ENCODE measurements at regions not wholly inside any gene's neighbourhood (a gene's known extent, or its start where the extent isn't known, plus 50 kb on each side); places are given as distances from the start of the nearest gene placed in this dataset.
"Not testable (repeated sequence)": the region's sequence is repeated elsewhere in the genome, so short reads cannot be mapped to it uniquely, and the experiment has no call there.

DNA sequence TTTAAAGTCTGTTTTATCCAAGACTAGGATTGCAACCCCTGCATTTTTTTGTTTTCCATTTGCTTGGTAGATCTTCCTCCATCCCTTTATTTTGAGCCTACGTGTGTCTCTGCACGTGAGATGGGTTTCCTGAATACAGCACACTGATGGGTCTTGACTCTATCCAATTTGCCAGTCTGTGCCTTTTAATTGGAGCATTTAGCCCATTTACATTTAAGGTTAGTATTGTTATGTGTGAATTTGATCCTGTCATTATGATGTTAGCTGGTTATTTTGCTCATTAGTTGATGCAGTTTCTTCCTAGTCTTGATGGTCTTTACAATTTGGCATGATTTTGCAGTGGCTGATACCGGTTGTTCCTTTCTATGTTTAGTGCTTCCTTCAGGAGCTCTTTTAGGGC lies 117.3 kb downstream of the MDH1 start:
- DNase-seq; intact Hi-C loops (cut with micrococcal nuclease); H3K36me3 Mint-ChIP-seq (ENCODE audit: low read depth); H3K4me3 Mint-ChIP-seq; H3K4me1 Mint-ChIP-seq; H3K27ac Mint-ChIP-seq: not testable (repeated sequence)
- peaks cover 13% of the 10 kb centered on the region for H3K27me3 Mint-ChIP-seq
- H3K9me3 Mint-ChIP-seq = peaks cover 11% of the 10 kb centered on the region

DNA sequence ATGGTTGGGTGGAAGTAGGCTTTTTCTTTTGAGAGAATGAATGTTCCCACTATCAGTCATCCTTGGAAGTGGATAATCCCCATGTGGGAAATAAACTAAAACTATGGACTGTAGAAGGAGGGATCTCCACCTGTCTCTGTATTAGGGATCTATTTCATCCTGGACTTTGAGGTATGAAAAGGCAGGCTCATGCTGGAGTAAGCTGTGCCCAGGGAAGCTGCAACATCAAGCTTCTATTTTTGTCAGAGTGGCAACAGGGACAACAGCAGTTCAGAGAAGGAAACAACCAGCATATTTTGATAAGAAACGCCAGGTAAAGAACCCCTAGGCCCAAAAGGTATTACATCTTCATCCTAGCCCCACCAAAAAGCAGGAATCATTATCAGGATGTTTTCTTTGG lies 122.0 kb downstream of the MDH1 start:
- Mint-ChIP-seq H3K9me3 (no peaks in the 10 kb centered on the region), H3K4me1 (no peaks in the 10 kb centered on the region), H3K27me3 (peaks cover 3% of the 10 kb centered on the region), H3K36me3 (ENCODE audit: low read depth) (no peaks in the 10 kb centered on the region), H3K27ac (no peak overlapping the region), H3K4me3 (no peak overlapping the region)
- no peak for DNase-seq
- intact Hi-C loops (cut with micrococcal nuclease) = no loop called here

DNA sequence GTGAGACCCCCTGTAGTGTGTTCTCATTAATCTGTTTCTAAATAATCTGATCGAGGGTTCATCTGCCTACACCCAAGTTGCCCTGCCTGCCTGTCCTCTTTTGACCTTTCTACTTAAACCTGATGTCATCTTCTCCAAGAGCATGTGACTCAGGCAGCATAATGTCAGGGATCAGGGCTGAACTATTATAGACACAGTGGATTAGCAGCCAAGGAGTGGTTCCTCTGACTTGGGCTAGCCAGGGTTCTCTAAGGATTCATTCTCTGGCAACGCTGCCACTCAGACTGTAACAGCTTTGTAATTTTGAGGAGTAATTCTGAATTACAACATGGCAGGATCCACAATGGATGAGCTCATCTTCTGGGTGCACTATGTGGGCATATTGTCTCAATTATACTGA lies 124.0 kb downstream of the MDH1 start:
- DNase-seq = no peak
- intact Hi-C loops (cut with micrococcal nuclease) = no loop called here
- H3K27ac Mint-ChIP-seq = no peak overlapping the region
- peaks cover 5% of the 10 kb centered on the region for H3K27me3 Mint-ChIP-seq
- H3K36me3 Mint-ChIP-seq (ENCODE audit: low read depth) = no peaks in the 10 kb centered on the region
- no peaks in the 10 kb centered on the region for H3K4me1 Mint-ChIP-seq
- peaks cover 3% of the 10 kb centered on the region for H3K9me3 Mint-ChIP-seq
- no peak overlapping the region for H3K4me3 Mint-ChIP-seq

DNA sequence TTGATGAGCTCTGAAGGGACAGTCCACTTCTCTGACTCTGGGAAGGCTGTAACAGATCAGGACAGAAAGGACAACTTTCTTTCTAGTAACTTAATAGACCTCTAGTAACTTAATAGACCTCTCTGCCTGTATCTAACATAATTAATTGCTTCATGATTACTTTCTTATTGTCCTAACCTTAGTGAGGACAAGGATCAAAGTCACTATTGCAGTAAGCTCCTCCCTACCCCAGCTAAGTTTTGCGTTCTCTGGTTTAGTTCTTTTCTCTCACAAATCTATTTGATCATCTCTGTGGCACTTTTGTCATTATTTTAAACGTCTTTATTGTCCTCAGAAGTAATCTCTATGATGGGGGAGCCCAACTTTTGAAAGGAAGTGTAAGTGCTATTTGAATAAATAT lies 125.5 kb upstream of the UGP2 start:
- Mint-ChIP-seq H3K36me3 (ENCODE audit: low read depth) (no peaks in the 10 kb centered on the region), H3K9me3 (peaks cover 3% of the 10 kb centered on the region), H3K27me3 (peaks cover 10% of the 10 kb centered on the region), H3K27ac (no peak overlapping the region), H3K4me3 (no peak overlapping the region), H3K4me1 (no peaks in the 10 kb centered on the region)
- intact Hi-C loops (cut with micrococcal nuclease) = no loop called here
- no peak for DNase-seq

DNA sequence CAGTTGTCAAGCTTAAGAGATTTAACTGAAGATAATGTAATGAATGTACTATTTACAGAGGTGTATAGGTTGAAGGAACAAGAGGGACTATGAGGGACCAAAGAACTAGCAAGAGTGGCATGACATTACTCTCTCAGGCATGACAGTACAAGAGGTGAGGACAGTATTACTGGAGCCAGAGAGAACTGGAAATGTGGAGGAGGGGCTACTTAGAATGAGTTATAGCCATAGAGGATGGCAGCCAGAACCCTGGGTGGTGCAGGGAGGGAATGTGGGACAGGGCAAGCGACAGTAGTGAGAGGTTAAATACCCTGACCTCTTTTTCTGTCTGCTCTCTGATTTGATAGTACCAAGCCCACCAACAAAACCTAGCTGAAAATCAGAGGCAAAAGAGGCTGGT lies 122.6 kb upstream of the UGP2 start:
- Mint-ChIP-seq H3K4me3 (no peak overlapping the region), H3K27me3 (peaks cover 14% of the 10 kb centered on the region), H3K9me3 (peaks cover 3% of the 10 kb centered on the region), H3K4me1 (no peaks in the 10 kb centered on the region), H3K36me3 (ENCODE audit: low read depth) (no peaks in the 10 kb centered on the region), H3K27ac (no peak overlapping the region)
- intact Hi-C loops (cut with micrococcal nuclease) = no loop called here
- no peak for DNase-seq

DNA sequence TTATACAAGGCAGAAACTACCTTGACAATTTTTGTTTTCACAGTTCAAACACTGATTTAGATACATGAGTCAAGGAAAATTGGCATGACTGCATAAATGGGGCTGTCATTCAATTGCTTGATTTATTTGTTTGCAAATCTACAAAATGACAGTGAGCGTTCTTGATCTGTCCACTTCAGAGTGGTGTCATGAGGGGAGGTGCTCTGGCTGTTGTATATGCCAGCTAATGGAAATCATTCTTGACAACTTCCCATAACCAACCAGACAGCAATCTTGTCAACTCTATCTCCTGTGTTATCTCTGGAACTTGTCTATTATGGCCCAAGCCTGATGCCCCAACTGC lies 120.6 kb upstream of the UGP2 start:
- H3K27me3 Mint-ChIP-seq = peaks cover 14% of the 10 kb centered on the region
- H3K9me3 Mint-ChIP-seq = peaks cover 3% of the 10 kb centered on the region
- no peak overlapping the region for H3K4me3 Mint-ChIP-seq
- intact Hi-C loops (cut with micrococcal nuclease) = no loop called here
- no peaks in the 10 kb centered on the region for H3K4me1 Mint-ChIP-seq
- H3K27ac Mint-ChIP-seq = no peak overlapping the region
- H3K36me3 Mint-ChIP-seq (ENCODE audit: low read depth) = no peaks in the 10 kb centered on the region
- DNase-seq = no peak

DNA sequence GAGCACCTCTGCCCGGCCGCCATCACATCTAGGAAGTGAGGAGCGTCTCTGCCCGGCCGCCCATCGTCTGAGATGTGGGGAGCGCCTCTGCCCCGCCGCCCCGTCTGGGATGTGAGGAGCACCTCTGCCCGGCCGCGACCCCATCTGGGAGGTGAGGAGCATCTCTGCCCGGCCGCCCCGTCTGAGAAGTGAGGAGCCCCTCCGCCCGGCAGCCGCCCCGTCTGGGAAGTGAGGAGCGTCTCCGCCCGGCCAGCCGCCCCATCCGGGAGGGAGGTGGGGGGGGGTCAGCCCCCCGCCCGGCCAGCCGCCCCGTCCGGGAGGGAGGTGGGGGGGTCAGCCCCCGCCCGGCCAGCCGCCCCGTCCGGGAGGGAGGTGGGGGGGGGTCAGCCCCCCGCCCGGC lies 119.4 kb upstream of the UGP2 start:
- H3K36me3 Mint-ChIP-seq (ENCODE audit: low read depth); H3K27ac Mint-ChIP-seq; DNase-seq; intact Hi-C loops (cut with micrococcal nuclease); H3K4me3 Mint-ChIP-seq; H3K9me3 Mint-ChIP-seq; H3K4me1 Mint-ChIP-seq: not testable (repeated sequence)
- peaks cover 19% of the 10 kb centered on the region for H3K27me3 Mint-ChIP-seq

DNA sequence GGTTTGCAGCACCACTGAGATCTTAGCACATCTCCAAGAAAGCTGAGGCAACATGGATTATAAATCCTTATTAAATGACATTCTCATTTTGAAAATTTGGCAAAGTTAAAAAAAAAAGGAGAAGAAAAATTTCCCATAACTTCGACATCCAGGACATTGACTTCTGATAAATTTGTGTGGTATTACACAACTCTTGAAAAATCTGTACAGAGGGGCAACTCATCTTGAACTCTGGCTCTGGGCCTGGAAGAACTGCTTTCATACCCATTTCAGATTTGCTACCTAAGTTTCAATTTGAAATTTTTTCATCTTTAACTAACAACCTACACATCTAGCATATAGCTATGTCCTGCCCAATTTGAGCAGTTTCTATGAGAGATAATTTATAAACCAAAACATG lies 118.0 kb upstream of the UGP2 start:
- H3K4me3 Mint-ChIP-seq = no peak overlapping the region
- no peaks in the 10 kb centered on the region for H3K4me1 Mint-ChIP-seq
- no peaks in the 10 kb centered on the region for H3K9me3 Mint-ChIP-seq
- H3K27me3 Mint-ChIP-seq = peaks cover 22% of the 10 kb centered on the region
- intact Hi-C loops (cut with micrococcal nuclease) = no loop called here
- no peak for DNase-seq
- H3K36me3 Mint-ChIP-seq (ENCODE audit: low read depth) = no peaks in the 10 kb centered on the region
- H3K27ac Mint-ChIP-seq = no peak overlapping the region

DNA sequence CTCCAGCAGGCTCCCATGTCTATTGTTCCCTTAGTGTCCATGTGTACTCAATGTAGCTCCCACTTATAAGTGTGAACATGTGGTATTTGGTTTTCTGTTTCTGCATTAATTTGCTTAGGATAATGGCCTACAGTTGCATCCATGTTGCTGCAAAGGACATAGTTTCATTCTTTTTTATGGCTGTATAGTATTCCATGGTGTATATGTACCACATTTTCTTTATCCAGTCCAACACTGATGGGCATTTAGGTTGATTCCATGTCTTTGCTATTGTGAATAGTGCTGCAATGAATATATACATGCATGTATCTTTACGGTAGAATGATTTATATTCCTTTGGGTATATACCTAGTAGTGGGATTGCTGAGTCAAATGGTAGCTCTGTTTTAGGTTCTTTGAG lies 116.5 kb upstream of the UGP2 start:
- H3K4me1 Mint-ChIP-seq; H3K9me3 Mint-ChIP-seq; H3K36me3 Mint-ChIP-seq (ENCODE audit: low read depth); intact Hi-C loops (cut with micrococcal nuclease); DNase-seq; H3K27ac Mint-ChIP-seq; H3K4me3 Mint-ChIP-seq: not testable (repeated sequence)
- peaks cover 19% of the 10 kb centered on the region for H3K27me3 Mint-ChIP-seq

DNA sequence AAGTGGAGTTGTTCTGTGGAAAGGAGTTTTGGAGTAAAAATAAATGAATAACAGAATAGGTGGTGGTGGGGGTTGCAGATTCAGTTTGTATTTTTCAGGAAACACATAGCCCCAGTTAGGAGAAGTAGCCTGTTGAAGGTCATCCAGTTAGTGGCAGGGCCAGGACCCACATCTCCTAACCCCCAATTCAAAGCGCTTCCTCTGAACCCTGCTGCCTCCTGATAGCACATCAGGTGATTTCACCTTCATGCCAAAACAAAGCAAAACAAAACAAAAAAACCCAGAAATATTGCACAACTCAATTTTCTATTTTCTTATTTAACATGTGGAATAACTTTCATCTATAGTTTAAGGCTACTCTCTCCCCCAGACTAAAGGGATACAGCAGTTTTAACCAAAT lies 112.3 kb upstream of the UGP2 start:
- no peak for DNase-seq
- H3K4me3 Mint-ChIP-seq = no peak overlapping the region
- intact Hi-C loops (cut with micrococcal nuclease) = no loop called here
- no peaks in the 10 kb centered on the region for H3K9me3 Mint-ChIP-seq
- no peaks in the 10 kb centered on the region for H3K36me3 Mint-ChIP-seq (ENCODE audit: low read depth)
- H3K4me1 Mint-ChIP-seq = no peaks in the 10 kb centered on the region
- peaks cover 19% of the 10 kb centered on the region for H3K27me3 Mint-ChIP-seq
- H3K27ac Mint-ChIP-seq = no peak overlapping the region

DNA sequence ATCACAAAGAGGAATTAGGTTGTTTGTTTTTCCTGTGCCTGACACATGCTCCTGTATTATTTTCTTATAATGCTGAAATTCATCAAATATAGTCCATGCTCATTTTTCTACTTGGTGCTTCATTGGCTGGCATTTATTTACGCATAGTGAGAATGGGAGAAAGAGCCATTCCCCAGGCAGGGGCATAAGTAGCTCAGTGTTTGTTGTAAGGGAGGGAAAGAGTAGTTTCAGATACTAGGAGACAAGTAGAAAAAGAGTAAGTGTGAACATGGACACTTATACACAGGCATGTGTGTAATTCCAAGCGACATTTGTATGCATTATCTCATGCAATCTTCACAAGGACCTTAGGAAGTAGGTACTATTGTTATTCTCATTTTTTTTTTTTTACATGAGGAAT lies 111.9 kb upstream of the UGP2 start:
- intact Hi-C loops (cut with micrococcal nuclease) = no loop called here
- Mint-ChIP-seq H3K27me3 (peaks cover 18% of the 10 kb centered on the region), H3K4me3 (no peak overlapping the region), H3K9me3 (no peaks in the 10 kb centered on the region), H3K36me3 (ENCODE audit: low read depth) (no peaks in the 10 kb centered on the region), H3K4me1 (no peaks in the 10 kb centered on the region), H3K27ac (no peak overlapping the region)
- no peak for DNase-seq

DNA sequence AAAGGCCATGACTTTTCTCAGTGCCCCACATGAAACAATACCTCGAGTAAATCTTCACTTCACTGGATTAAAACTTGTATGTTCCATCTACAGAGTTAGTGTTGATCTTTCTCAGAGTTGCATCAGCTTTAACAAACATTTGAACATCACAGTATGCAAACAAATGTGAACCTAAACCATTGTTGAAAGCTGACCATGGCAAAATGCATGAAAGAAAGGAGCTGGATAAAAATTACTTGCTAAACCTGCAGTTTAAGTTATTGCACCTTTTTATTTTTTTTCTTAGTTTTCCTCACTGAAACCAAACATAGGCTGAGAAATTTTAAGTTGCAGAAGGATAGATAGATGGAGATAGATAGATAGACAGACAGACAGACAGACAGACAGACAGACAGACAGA lies 107.2 kb upstream of the UGP2 start:
- no peak for DNase-seq
- H3K27ac Mint-ChIP-seq = no peak overlapping the region
- H3K4me3 Mint-ChIP-seq = no peak overlapping the region
- no peaks in the 10 kb centered on the region for H3K36me3 Mint-ChIP-seq (ENCODE audit: low read depth)
- H3K9me3 Mint-ChIP-seq = no peaks in the 10 kb centered on the region
- peaks cover 8% of the 10 kb centered on the region for H3K27me3 Mint-ChIP-seq
- H3K4me1 Mint-ChIP-seq = no peaks in the 10 kb centered on the region
- intact Hi-C loops (cut with micrococcal nuclease) = no loop called here

DNA sequence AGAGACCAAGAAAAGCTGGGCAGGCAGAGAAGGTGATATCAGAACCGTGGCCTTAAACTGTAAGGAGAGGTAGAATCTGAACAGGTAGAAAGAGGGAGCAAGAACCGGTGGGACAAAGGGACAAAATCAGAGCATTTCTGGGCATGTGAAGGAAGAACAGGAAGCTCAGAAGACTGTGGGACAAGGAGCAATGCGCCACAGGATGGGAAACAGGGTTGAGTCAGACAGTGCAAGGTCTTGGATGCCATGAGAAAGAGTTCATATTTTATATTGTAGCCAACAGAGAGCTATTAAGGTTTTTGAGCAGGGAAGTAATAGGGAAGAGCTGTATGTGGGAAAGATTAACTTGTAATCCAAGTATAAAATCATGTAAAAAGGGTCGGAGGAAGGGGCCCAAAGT lies 106.4 kb upstream of the UGP2 start:
- Mint-ChIP-seq H3K36me3 (ENCODE audit: low read depth) (no peaks in the 10 kb centered on the region), H3K4me3 (no peak overlapping the region), H3K27me3 (peaks cover 7% of the 10 kb centered on the region), H3K9me3 (no peaks in the 10 kb centered on the region), H3K4me1 (no peaks in the 10 kb centered on the region), H3K27ac (no peak overlapping the region)
- intact Hi-C loops (cut with micrococcal nuclease) = no loop called here
- no peak for DNase-seq

DNA sequence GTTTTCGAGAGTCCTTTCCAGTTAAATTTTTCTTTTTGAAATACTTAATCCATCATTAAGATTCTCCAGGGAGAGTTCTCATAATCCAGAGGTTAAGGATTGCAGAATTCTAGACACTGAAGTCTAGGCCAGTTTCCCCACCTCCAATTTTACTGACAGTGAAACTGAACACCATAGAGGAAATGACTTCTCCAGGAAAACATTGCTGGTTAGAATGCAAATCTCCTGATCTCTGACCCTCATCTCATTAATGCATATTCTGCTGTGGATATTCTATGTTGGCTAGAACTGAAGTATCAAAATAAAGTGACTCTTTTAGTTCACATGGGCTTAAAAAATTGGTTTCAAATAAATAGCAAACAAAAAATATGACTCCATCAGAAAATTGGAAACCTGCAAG lies 105.8 kb upstream of the UGP2 start:
- Mint-ChIP-seq H3K27me3 (peaks cover 4% of the 10 kb centered on the region), H3K27ac (no peak overlapping the region), H3K36me3 (ENCODE audit: low read depth) (no peaks in the 10 kb centered on the region), H3K4me3 (no peak overlapping the region), H3K4me1 (no peaks in the 10 kb centered on the region), H3K9me3 (no peaks in the 10 kb centered on the region)
- DNase-seq = no peak
- intact Hi-C loops (cut with micrococcal nuclease) = no loop called here

DNA sequence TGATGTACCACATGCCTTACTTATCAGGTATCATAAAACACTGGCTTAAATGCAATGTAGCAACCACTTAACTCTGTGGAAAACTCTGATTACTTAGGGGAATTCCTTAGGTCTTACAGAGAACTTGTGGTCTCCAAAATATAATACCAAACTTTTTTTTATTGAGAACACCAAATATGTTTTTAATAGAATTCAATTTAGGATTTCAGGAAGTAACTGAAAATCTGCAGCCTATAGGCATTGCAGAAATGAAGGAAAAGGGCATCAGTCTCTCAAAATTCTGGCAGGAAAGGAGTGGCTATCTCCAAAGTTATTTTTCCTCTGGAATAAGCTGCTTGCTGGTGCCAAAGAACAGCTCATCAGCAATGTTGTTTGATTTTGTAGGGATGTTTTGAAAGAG lies 105.3 kb upstream of the UGP2 start:
- no peak for DNase-seq
- Mint-ChIP-seq H3K9me3 (no peaks in the 10 kb centered on the region), H3K4me1 (no peaks in the 10 kb centered on the region), H3K36me3 (ENCODE audit: low read depth) (no peaks in the 10 kb centered on the region), H3K27me3 (peaks cover 4% of the 10 kb centered on the region), H3K27ac (no peak overlapping the region), H3K4me3 (no peak overlapping the region)
- intact Hi-C loops (cut with micrococcal nuclease) = no loop called here

Data from activated CD4-positive, alpha-beta T cell treated with anti-CD3 and anti-CD28 coated beads, Interleukin-2, amount 10 ng/mL, durations not matched to agents 24 days and 14 days (primary cell).